NB4 (cell line): ENCODE measurements at regions not wholly inside any gene's neighbourhood (a gene's known extent, or its start where the extent isn't known, plus 50 kb on each side); places are given as distances from the start of the nearest gene placed in this dataset.

ENCODE experiments used
- DNase-seq: peaks from one replicate; pipeline ENCODE4 v3.0.0; 2010; ENCODE audit warnings: low read depth
- H3K4me3 ChIP-seq: one replicate; pipeline ENCODE4 v1.5.1; 2011; ENCODE audit warnings: mild to moderate bottlenecking, low read depth, low read length, moderate library complexity
- MYC ChIP-seq: IDR thresholded peaks from 2 replicates; pipeline ENCODE4 v1.6.1; 2011; ENCODE audit warnings: low read depth, low read length
- POLR2A ChIP-seq: IDR thresholded peaks from 2 replicates; pipeline ENCODE4 v1.6.1; 2011; ENCODE audit warnings: mild to moderate bottlenecking; ENCODE audit not compliant: insufficient read length; ENCODE audit errors: extremely low read depth
- TF ChIP-seq, protein P1 (sequence below): IDR thresholded peaks from 2 replicates; pipeline ENCODE4 v1.6.1; 2011; ENCODE audit warnings: low read depth, low read length
- TF ChIP-seq, protein P2 (sequence below): IDR thresholded peaks from one replicate; pipeline ENCODE4 v1.5.1; 2012; ENCODE audit warnings: low read depth, low read length

DNA sequence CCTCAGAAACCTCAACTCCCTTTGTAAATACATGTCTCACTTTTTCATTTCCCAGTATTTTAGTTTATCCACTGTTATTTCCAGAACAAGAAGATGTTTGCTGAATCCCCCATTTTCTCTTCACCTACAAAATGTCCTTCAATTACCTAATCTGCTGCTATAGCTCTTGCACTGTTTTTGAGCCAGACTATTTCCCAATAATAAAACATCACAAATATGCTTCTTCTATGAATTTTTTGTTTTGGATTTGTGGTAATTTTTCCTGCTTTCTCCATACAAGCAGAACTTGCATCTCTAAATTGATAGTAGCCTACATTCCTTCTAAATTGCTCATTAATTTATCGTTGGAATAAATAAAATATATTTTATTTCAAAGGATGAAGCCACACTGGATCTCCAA, 199.6 kb upstream of the C1orf87 start:
- no peak overlapping the region for H3K4me3 ChIP-seq
- TF ChIP-seq, protein P1, sequence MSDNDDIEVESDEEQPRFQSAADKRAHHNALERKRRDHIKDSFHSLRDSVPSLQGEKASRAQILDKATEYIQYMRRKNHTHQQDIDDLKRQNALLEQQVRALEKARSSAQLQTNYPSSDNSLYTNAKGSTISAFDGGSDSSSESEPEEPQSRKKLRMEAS: no peak
- TF ChIP-seq, protein P2, sequence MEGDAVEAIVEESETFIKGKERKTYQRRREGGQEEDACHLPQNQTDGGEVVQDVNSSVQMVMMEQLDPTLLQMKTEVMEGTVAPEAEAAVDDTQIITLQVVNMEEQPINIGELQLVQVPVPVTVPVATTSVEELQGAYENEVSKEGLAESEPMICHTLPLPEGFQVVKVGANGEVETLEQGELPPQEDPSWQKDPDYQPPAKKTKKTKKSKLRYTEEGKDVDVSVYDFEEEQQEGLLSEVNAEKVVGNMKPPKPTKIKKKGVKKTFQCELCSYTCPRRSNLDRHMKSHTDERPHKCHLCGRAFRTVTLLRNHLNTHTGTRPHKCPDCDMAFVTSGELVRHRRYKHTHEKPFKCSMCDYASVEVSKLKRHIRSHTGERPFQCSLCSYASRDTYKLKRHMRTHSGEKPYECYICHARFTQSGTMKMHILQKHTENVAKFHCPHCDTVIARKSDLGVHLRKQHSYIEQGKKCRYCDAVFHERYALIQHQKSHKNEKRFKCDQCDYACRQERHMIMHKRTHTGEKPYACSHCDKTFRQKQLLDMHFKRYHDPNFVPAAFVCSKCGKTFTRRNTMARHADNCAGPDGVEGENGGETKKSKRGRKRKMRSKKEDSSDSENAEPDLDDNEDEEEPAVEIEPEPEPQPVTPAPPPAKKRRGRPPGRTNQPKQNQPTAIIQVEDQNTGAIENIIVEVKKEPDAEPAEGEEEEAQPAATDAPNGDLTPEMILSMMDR: no peak
- TF ChIP-seq POLR2A (no peak), MYC (no peak)
- no peak for DNase-seq

DNA sequence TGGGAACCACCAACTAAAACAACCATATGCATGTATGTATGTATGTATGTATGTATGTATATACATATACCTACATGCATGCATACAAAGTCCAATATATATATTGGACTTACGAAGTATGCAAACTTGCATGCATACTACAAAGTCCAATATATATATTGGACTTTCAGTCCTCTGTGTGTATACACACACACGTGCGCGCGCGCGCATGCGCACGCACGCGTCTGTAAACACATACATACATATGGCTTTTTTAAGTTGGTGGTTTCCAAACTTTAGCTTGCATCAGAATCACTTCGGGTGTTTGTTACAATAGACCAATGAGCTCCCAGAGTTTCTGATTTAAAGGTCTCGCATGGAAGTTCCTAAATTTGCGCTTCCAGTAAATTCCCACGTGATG, 197.5 kb upstream of the C1orf87 start:
- TF ChIP-seq MYC: no peak
- no peak for TF ChIP-seq POLR2A
- TF ChIP-seq, protein P1: no peak
- TF ChIP-seq, protein P2: no peak
- no peak for DNase-seq
- no peak overlapping the region for H3K4me3 ChIP-seq

DNA sequence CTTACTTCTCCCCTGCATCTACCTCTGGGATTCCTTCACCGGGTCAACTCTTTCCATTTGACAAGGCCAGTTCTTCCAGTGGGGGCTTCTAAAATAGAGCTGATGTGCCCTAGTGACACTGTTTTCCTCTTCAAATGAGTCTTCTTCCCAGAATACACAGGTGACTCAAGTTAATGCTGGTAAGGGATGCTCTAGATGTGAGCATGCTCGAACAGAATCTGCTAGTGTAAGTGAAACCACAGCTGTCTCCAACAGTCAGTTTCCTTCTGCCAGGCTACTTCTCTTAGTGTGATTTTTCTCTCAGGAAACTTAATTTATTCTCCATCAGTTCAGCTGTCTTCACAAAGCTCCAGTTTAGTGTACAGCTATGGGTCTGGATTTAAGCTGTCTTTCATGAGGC, 194.9 kb upstream of the C1orf87 start:
- no peak for DNase-seq
- H3K4me3 ChIP-seq: no peak overlapping the region
- TF ChIP-seq POLR2A (no peak), MYC (no peak)
- TF ChIP-seq, protein P2: no peak
- TF ChIP-seq, protein P1: no peak

DNA sequence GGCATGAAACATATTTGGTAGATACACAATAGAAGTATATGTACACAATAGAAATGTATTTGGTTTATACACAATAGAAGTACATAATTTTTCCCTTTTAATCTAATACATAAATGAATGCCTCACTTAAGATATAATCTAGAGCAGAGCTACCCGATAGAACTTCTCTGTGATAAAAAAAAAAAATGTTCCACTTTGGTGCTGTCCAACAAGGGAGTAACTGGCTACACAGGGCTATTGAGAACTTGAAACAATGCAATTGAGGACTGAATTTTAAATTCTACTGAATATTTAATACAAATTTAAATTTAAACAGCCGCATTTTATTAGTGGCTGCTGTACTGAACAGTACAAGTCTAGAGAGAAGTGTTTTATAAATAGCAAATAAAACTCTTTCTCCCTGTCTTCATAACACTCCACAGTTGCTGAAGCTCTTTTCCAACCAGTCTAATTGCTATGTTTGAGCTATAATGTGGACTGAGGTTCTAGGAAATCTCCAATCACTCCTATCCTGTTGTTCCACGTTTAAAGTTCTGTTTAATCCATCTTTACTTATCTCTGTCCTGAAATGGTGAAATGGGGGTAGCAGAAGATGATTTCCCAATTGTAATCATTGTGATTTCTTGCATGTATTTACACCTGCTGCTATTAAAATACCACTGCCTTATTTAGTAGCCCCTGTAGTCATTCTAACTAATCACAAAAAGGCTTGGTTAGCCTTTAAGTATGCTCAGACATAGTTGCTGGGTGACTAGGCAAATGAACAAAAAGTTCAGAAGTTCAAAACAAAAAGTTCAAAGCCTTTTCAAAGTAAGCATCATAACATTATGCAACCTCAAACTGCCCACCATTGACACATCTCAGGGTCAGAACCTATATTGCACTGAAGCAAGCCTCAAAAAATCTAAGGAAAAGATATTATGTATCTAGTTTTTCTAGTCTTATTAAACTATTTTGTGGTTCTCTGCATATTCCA, 192.3 kb upstream of the C1orf87 start:
- no peak overlapping the region for H3K4me3 ChIP-seq
- DNase-seq: no peak
- no peak for TF ChIP-seq POLR2A
- no peak for TF ChIP-seq MYC
- TF ChIP-seq, protein P2: no peak
- TF ChIP-seq, protein P1: no peak

DNA sequence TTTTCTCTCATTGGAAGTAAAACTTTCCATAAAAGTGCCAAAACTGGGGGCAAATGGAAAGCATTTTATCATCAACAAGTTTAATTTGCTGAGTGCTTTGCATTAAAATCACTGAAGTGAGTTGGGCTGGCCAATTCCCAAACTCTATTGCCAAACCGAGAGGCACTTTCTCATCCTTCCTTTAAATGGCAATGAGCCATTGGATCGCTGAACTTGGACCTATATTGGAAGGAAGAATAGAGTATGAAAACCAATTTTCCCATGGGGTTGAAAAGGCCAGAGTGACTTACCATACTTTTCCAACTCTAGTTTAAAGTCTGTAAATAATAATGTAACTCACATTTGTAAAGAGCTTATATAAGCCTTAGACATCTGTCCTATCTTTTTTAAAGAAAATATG, 189.1 kb upstream of the C1orf87 start:
- TF ChIP-seq, protein P1: no peak
- TF ChIP-seq MYC (no peak), POLR2A (no peak)
- TF ChIP-seq, protein P2: no peak
- DNase-seq: no peak
- no peak overlapping the region for H3K4me3 ChIP-seq
